Neural cell (in vitro differentiated cells): ENCODE measurements at regions not wholly inside any gene's neighbourhood (a gene's known extent, or its start where the extent isn't known, plus 50 kb on each side); places are given as distances from the start of the nearest gene placed in this dataset.

ENCODE experiments used
- EP300 ChIP-seq: fragments of 450-650 bp; conservative IDR thresholded peaks from 2 replicates; pipeline ENCODE4 v1.6.1; 2014; ENCODE audit warnings: antibody characterized with exemption, mild to moderate bottlenecking, moderate library complexity; ENCODE audit not compliant: poor library complexity, severe bottlenecking
- EZH2 ChIP-seq: fragments of 200-600, 300-800 bp; shearing (Covaris generic), sonication (generic); IDR thresholded peaks from 2 replicates; pipeline ENCODE4 v1.6.1; 2014; ENCODE audit warnings: antibody characterized with exemption, low read length, borderline replicate concordance, mild to moderate bottlenecking; ENCODE audit not compliant: insufficient read depth, poor library complexity, severe bottlenecking
- MXI1 ChIP-seq: fragments of 450-650 bp; conservative IDR thresholded peaks from 2 replicates; pipeline ENCODE4 v1.6.1; 2014; ENCODE audit warnings: antibody characterized with exemption, mild to moderate bottlenecking; ENCODE audit not compliant: poor library complexity, severe bottlenecking
- POLR2AphosphoS5 ChIP-seq: IDR thresholded peaks from 2 replicates; pipeline ENCODE4 v1.6.1; 2012
- RAD21 ChIP-seq: fragments of 450-650 bp; conservative IDR thresholded peaks from 2 replicates; pipeline ENCODE4 v1.6.1; 2014; ENCODE audit warnings: antibody characterized with exemption, mild to moderate bottlenecking, moderate library complexity
- SMC3 ChIP-seq: fragments of 450-650 bp; conservative IDR thresholded peaks from 2 replicates; pipeline ENCODE4 v1.6.1; 2014; ENCODE audit warnings: antibody characterized with exemption, mild to moderate bottlenecking, moderate library complexity; ENCODE audit not compliant: poor library complexity
- TF ChIP-seq, protein P1 (sequence below): fragments of 450-650 bp; IDR thresholded peaks from 2 replicates; pipeline ENCODE4 v1.5.1; 2014; ENCODE audit warnings: antibody characterized with exemption, mild to moderate bottlenecking, moderate library complexity; ENCODE audit not compliant: poor library complexity, severe bottlenecking
- TF ChIP-seq, protein P2 (sequence below): IDR thresholded peaks from 2 replicates; pipeline ENCODE4 v1.6.1; 2012; ENCODE audit warnings: borderline replicate concordance

DNA sequence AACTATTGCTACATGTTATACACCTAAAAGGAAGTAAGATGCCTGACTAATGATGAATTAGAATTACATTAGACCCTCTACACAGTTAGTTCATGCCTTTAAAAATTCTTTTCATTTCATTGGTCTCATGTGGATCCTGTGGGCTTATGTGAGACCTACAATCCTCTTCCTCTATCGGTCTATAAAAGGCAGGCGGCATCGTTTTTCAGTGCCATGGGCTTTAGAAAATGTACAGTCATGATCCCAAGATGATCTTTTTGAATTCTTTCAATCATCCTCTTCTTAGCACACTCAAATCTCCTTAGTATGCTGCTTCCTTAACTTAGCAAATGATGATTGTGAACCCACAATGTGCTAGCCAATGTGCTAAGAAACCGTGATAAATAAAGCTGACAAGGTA, 193.9 kb downstream of the ZNF608 start:
- TF ChIP-seq, protein P1, sequence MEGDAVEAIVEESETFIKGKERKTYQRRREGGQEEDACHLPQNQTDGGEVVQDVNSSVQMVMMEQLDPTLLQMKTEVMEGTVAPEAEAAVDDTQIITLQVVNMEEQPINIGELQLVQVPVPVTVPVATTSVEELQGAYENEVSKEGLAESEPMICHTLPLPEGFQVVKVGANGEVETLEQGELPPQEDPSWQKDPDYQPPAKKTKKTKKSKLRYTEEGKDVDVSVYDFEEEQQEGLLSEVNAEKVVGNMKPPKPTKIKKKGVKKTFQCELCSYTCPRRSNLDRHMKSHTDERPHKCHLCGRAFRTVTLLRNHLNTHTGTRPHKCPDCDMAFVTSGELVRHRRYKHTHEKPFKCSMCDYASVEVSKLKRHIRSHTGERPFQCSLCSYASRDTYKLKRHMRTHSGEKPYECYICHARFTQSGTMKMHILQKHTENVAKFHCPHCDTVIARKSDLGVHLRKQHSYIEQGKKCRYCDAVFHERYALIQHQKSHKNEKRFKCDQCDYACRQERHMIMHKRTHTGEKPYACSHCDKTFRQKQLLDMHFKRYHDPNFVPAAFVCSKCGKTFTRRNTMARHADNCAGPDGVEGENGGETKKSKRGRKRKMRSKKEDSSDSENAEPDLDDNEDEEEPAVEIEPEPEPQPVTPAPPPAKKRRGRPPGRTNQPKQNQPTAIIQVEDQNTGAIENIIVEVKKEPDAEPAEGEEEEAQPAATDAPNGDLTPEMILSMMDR, result no peak
- TF ChIP-seq MXI1 (no peak), EZH2 (no peak), EP300 (no peak), POLR2AphosphoS5 (no peak), SMC3 (no peak), RAD21 (no peak)
- TF ChIP-seq, protein P2, sequence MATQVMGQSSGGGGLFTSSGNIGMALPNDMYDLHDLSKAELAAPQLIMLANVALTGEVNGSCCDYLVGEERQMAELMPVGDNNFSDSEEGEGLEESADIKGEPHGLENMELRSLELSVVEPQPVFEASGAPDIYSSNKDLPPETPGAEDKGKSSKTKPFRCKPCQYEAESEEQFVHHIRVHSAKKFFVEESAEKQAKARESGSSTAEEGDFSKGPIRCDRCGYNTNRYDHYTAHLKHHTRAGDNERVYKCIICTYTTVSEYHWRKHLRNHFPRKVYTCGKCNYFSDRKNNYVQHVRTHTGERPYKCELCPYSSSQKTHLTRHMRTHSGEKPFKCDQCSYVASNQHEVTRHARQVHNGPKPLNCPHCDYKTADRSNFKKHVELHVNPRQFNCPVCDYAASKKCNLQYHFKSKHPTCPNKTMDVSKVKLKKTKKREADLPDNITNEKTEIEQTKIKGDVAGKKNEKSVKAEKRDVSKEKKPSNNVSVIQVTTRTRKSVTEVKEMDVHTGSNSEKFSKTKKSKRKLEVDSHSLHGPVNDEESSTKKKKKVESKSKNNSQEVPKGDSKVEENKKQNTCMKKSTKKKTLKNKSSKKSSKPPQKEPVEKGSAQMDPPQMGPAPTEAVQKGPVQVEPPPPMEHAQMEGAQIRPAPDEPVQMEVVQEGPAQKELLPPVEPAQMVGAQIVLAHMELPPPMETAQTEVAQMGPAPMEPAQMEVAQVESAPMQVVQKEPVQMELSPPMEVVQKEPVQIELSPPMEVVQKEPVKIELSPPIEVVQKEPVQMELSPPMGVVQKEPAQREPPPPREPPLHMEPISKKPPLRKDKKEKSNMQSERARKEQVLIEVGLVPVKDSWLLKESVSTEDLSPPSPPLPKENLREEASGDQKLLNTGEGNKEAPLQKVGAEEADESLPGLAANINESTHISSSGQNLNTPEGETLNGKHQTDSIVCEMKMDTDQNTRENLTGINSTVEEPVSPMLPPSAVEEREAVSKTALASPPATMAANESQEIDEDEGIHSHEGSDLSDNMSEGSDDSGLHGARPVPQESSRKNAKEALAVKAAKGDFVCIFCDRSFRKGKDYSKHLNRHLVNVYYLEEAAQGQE, result no peak
